ENCODE measurements at regions not wholly inside any gene's neighbourhood (a gene's known extent, or its start where the extent isn't known, plus 50 kb on each side); places are given as distances from the start of the nearest gene placed in this dataset.

GRCh38 chr13:39233519-39233918 is 195.3 kb downstream of the NHLRC3 start:
- no peak for DNase-seq (ENCODE audit: low read depth in 2 of 2)

GRCh38 chr13:39244561-39245230 is 206.4 kb downstream of the NHLRC3 start:
- DNase-seq (ENCODE audit: low read depth in 2 of 2) = no peak

GRCh38 chr13:39245688-39246087 is 207.4 kb downstream of the NHLRC3 start:
- no peak for DNase-seq (ENCODE audit: low read depth in 2 of 2)

GRCh38 chr13:39249982-39250381 is 211.7 kb downstream of the NHLRC3 start:
- no peak for DNase-seq (ENCODE audit: low read depth in 2 of 2)

- DNase-seq (ENCODE audit: low read depth in 2 of 2) = no peak
Measured at GRCh38 chr13:39250440-39250839, 212.2 kb downstream of the NHLRC3 start.

GRCh38 chr13:39251340-39251739 is 213.1 kb downstream of the NHLRC3 start:
- DNase-seq (ENCODE audit: low read depth in 2 of 2) = no peak

GRCh38 chr13:39253774-39254173 is 215.5 kb downstream of the NHLRC3 start:
- DNase-seq (ENCODE audit: low read depth in 2 of 2) = no peak

- DNase-seq (ENCODE audit: low read depth in 2 of 2) = no peak
Measured at GRCh38 chr13:39254601-39255000, 216.3 kb downstream of the NHLRC3 start.

- no peak for DNase-seq (ENCODE audit: low read depth in 2 of 2)
Measured at GRCh38 chr13:39257642-39258041, 219.4 kb downstream of the NHLRC3 start.

- DNase-seq (ENCODE audit: low read depth in 2 of 2) = no peak
Measured at GRCh38 chr13:39259371-39260140, 221.3 kb downstream of the NHLRC3 start.

GRCh38 chr13:39263033-39263432 is 224.8 kb downstream of the NHLRC3 start:
- peak; percentile 17 to 31 for DNase-seq (ENCODE audit: low read depth in 2 of 2)

- DNase-seq (ENCODE audit: low read depth in 2 of 2) = no peak
Measured at GRCh38 chr13:39263531-39263930, 225.3 kb downstream of the NHLRC3 start.

- no peak for DNase-seq (ENCODE audit: low read depth in 2 of 2)
Measured at GRCh38 chr13:39266426-39266825, 228.2 kb downstream of the NHLRC3 start.

- DNase-seq (ENCODE audit: low read depth in 2 of 2) = no peak
Measured at GRCh38 chr13:39268398-39268797, 230.1 kb downstream of the NHLRC3 start.

- DNase-seq (ENCODE audit: low read depth in 2 of 2) = no peak
Measured at GRCh38 chr13:39269004-39269403, 230.7 kb downstream of the NHLRC3 start.

- DNase-seq (ENCODE audit: low read depth in 2 of 2) = no peak
Measured at GRCh38 chr13:39269411-39269810, 231.2 kb downstream of the NHLRC3 start.

GRCh38 chr13:39272994-39273393 is 234.7 kb downstream of the NHLRC3 start:
- DNase-seq (ENCODE audit: low read depth in 2 of 2) = no peak

- DNase-seq (ENCODE audit: low read depth in 2 of 2) = no peak
Measured at GRCh38 chr13:39273953-39274738, 235.9 kb downstream of the NHLRC3 start.

- no peak for DNase-seq (ENCODE audit: low read depth in 2 of 2)
Measured at GRCh38 chr13:39274739-39275325, 236.6 kb downstream of the NHLRC3 start.

- DNase-seq (ENCODE audit: low read depth in 2 of 2) = no peak
Measured at GRCh38 chr13:39279077-39279476, 240.8 kb downstream of the NHLRC3 start.

- DNase-seq (ENCODE audit: low read depth in 2 of 2) = no peak
Measured at GRCh38 chr13:39281539-39282150, 243.4 kb downstream of the NHLRC3 start.

Measured in stimulated activated CD4-positive, alpha-beta T cell treated with anti-CD3 and anti-CD28 coated beads, Interleukin-15, amount 100 ng/mL, for 48 hours (primary cell).